ENCODE measurements at regions not wholly inside any gene's neighbourhood (a gene's known extent, or its start where the extent isn't known, plus 50 kb on each side); places are given as distances from the start of the nearest gene placed in this dataset.

- TF ChIP-seq ZNF274 (IDR thresholded peaks at IDR 0.05; ENCODE audit: low read depth, low read length): no peak
- no peak for TF ChIP-seq YY1 (IDR thresholded peaks at IDR 0.05; ENCODE audit: insufficient read depth, insufficient read length)
These were observed 792.2 kb downstream of the METTL15 start for GRCh38 chr11:28900427-28900826.

Data from NT2/D1 (cell line).